ENCODE measurements at regions not wholly inside any gene's neighbourhood (a gene's known extent, or its start where the extent isn't known, plus 50 kb on each side); places are given as distances from the start of the nearest gene placed in this dataset.

DNA sequence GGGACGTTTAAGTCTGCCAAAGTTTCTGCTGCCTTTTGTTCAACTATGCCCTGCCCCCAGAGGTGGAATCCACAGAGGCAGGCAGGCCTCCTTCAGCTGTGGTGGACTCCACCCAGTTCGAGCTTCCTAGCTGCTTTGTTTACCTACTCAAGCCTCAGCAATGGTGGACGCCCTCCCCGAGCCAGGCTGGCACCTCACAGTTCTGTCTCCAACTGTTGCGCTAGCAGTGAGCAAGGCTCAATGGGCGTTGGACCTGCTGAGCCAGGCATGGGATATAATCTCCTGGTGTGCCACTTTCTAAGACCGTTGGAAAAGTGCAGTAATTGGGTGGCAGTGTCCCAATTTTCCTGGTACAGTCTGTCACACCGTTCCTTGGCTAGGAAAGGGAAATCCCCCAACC, 444.7 kb downstream of the FLRT2 start:
- DNase-seq (ENCODE audit: low read depth) = no peak

DNA sequence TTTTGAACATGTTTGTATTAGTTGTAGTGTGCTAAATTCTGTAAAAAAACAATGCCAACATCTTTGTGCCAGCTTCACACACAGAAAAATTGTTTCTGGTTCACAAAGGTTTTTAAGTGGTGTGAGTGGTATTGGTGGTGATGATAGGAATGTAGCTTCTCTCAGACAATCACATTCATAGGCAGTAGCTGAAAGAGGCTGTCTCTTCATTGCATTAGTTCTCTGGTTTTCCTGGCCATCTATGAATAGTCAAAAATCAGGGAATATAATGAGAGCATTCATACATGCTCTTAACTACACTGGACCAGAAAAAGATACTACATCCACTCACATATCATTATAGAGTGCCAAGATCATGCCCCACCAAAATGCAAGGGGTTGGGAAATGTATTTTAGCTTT, 433.5 kb downstream of the FLRT2 start:
- DNase-seq (ENCODE audit: low read depth) = no peak

- DNase-seq (ENCODE audit: low read depth) = no peak
Measured at GRCh38 chr14:85960756-85961155, 430.8 kb downstream of the FLRT2 start.

DNA sequence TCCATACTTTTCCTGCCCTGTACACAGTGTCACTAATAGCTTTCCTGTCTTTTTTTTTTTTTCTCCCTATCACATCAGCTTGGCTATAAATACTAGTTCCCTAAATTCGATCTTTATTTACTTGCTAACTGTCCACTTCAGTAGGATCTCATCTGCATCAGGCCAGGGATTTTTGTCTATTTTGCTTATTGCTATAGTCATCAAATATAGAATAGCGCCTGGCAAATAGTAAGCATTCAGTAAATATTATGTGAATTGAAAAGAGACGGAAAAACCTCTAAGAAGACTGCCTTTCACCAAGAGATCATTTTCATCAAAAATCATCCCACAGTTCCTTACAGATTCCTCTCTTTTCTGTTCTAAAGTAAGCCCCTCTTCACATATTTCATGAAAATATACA, 429.1 kb downstream of the FLRT2 start:
- no peak for DNase-seq (ENCODE audit: low read depth)

DNA sequence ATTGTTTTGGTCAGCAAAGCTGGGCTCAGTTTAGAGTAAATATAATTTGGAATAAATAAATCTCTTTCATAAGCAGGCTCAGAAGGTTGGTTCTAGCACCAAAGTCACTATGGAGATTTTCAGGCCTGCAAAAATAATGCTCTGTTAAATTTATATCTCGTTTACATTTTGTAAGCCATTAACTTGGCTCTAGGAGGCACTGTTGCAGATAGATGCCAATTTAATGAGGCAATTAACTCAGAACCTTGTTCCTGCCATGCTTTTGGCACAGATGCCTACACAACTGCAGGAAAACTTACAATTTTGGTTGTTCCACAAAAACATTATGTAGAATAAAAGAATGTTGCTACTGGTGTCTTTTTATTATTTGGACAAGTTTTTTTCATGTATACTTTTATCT, 428.1 kb downstream of the FLRT2 start:
- no peak for DNase-seq (ENCODE audit: low read depth)

GRCh38 chr14:85953265-85953664, 423.3 kb downstream of the FLRT2 start:
- DNase-seq (ENCODE audit: low read depth) = no peak

GRCh38 chr14:85948153-85948552, 418.2 kb downstream of the FLRT2 start:
- no peak for DNase-seq (ENCODE audit: low read depth)

DNA sequence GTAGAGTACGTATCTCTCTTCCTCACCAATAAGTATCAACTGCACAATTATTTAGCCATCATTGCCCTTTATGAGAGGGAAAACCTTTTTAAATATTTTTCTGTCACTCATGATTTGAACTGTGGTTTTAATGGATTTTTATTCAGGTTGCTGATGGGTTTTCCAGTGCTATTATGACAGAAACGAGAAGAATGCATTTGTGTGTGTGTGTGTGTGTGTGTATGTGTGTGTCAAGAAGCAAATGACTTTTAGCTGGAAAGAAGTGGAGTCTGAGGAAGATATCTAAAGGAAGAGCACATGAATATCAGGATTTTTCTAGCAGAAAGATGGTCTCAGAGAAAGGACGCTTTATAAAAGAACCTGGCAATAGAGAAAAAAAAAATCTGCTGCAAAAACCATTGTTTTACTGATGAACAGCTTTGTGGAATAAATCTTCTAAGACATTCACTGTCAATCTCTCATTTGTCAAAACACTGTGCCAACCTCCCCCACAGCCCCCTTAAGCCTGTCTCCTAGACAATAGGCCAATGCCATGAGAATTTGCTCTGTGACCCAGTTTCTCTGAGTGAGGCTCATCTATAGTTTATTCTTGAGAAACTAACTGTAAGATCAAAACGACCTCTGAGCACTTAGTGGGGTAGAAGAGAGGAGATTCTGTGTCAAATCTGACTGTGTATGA, 417.7 kb downstream of the FLRT2 start:
- no peak for DNase-seq (ENCODE audit: low read depth)

DNA sequence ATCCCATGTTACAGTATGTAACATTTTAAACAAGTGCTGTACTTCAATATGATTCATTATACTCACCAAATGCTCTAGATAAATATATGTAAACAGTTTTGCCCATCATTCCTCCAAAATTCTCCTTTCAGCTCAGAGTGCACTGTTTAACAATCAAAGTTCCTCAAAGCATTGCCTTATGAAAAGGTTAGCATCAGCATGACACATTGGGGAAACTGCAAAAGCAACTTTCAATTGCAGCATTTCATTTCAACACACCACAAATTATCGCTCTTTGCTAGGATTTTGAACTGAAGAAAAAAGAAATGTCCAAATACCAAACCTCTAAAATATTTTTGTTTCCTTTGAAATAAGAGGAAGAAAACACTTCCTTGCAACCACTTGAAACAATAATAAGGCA, 413.2 kb downstream of the FLRT2 start:
- no peak for DNase-seq (ENCODE audit: low read depth)

- DNase-seq (ENCODE audit: low read depth) = no peak
Measured at GRCh38 chr14:85934886-85935254, 404.9 kb downstream of the FLRT2 start.

- DNase-seq (ENCODE audit: low read depth) = no peak
Measured at GRCh38 chr14:85934123-85934885, 404.4 kb downstream of the FLRT2 start.

GRCh38 chr14:85921241-85921640, 391.3 kb downstream of the FLRT2 start:
- DNase-seq (ENCODE audit: low read depth) = no peak

DNA sequence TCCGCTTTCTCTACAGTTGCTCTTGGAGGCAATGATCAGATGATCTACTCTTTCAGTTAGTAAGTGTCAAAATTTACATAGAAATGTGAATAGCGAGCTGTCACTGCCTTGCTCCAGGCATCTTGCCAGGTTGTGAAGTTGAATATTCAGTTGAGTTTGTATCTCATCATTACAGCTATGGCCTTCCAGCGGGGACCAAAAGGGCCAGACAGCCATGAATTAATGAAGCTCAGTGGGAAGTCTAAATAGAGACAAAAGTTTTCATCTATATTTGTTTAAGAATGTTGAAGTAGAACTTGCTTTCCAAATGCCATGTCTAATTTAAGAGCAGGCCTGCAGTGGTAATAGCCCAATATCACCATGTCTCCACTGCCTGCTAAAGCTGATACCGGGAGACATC, 387.8 kb downstream of the FLRT2 start:
- DNase-seq (ENCODE audit: low read depth) = no peak

DNA sequence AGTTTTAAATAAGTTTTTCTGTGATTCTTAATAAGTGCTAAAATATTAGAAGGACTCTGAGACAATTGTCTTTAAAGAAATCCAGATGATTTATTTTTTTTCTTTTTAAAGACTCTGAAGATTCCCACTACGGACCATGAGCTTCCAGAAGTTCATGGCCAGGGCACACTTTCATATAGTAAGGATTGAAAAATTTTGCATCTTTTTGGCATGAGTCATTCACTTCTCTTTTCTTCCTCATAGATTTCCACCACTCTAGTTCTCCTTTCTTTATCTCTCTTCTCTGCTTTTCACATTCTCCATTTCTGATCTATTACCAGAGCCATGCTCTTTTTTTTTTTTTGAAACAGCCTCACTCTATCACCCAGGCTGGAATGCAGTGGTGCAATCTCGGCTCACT, 385.8 kb downstream of the FLRT2 start:
- no peak for DNase-seq (ENCODE audit: low read depth)

DNA sequence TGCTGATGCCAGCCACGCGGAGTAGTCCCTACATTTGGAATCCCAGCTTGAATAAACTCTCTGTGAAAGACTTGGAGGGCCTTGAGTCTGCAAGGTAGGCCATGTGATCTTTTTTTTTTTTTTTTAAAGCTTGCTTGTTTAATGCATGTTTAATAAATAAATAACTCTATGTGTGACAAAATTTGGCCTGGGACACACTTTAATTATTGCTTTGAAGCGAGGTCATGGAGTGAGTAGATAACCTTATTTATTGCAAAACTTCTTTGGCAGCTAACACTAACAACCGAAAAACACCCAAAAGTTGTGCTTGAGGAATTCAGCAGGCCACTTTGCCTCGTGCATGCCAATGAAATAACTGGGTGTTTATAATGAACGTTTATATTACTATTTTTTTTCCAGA, 382.2 kb downstream of the FLRT2 start:
- no peak for DNase-seq (ENCODE audit: low read depth)

GRCh38 chr14:85911044-85911443, 381.1 kb downstream of the FLRT2 start:
- no peak for DNase-seq (ENCODE audit: low read depth)

GRCh38 chr14:85909581-85909980, 379.6 kb downstream of the FLRT2 start:
- DNase-seq (ENCODE audit: low read depth) = peak; percentile 82

- DNase-seq (ENCODE audit: low read depth) = no peak
Measured at GRCh38 chr14:85907536-85907935, 377.6 kb downstream of the FLRT2 start.

- no peak for DNase-seq (ENCODE audit: low read depth)
Measured at GRCh38 chr14:85897808-85898207, 367.9 kb downstream of the FLRT2 start.

- no peak for DNase-seq (ENCODE audit: low read depth)
Measured at GRCh38 chr14:85895603-85896002, 365.7 kb downstream of the FLRT2 start.

- no peak for DNase-seq (ENCODE audit: low read depth)
Measured at GRCh38 chr14:85892251-85892650, 362.3 kb downstream of the FLRT2 start.

GRCh38 chr14:85883966-85884365, 354.0 kb downstream of the FLRT2 start:
- peak; percentile 9 for DNase-seq (ENCODE audit: low read depth)

GRCh38 chr14:85883101-85883500, 353.2 kb downstream of the FLRT2 start:
- DNase-seq (ENCODE audit: low read depth) = no peak

DNA sequence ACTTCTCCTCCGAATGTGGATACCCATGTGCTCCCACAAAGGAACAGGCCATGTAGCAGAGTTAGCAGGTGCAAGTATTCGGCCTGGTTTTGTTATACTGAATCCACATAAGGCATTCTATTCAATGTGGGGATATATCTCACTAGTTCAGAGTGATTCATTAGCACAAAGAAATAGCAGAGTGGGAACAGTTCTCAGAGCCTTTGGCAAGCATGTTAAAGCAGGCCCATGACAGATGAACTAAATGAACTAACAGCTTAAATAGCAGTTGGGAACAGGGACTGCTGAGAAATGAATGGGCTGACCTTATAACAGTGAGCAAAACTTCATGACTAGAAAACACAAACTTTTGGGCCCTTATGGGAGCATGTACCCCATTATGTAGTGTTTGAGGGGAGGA, 352.0 kb downstream of the FLRT2 start:
- no peak for DNase-seq (ENCODE audit: low read depth)

All from fibroblast of gingiva (primary cell).